HCT116 (cell line): ENCODE measurements at regions not wholly inside any gene's neighbourhood (a gene's known extent, or its start where the extent isn't known, plus 50 kb on each side); places are given as distances from the start of the nearest gene placed in this dataset.

Source experiments
- ATAC-seq: fragments of 200-7000 bp; cut with Tn5 transposase; 2 replicates; pipeline ENCODE4 v1.9.1; 2020; ENCODE audit warnings: mild to moderate bottlenecking, moderate library complexity
- BruUV-seq: library from RNA; stranded (reverse); fragments of 400-500 nt; replicated peaks from 2 replicates; lab custom pipeline; 2021; lab: Mats Ljungman, UMichigan
- CTCF ChIA-PET: fragments of 300-600 bp; sonication (Branson Sonifier 250); formaldehyde crosslinking; loops from one replicate; lab custom pipeline; 2021; ENCODE audit warnings: antibody characterized with exemption; lab: Charles Lee
- POLR2A ChIA-PET: fragments of 300-600, 350-600 bp; sonication (Branson Sonifier 250); formaldehyde crosslinking; loops from one replicate; lab custom pipeline; 2021; ENCODE audit warnings: antibody characterized with exemption; lab: Charles Lee
- RAD21 ChIA-PET, 2 experiments: fragments of 300-600 bp; sonication (Branson Sonifier 250); formaldehyde crosslinking; loops; one replicate each; lab custom pipeline; 2023; ENCODE audit warnings: low total read pairs in 2 of 2; ENCODE audit not compliant: uncharacterized antibody in 2 of 2, unreplicated experiment in 2 of 2, low non-redundant PET in 1 of 2; lab: Charles Lee
- DNase-seq: peaks from one replicate; pipeline ENCODE4 v3.0.0-alpha.2; 2010; ENCODE audit warnings: low read depth, low spot score
- H2AFZ ChIP-seq: fragments of 200-600 bp; shearing (Covaris generic), sonication (generic); 2 replicates; pipeline ENCODE4 v1.6.1; 2017; ENCODE audit warnings: low read depth, mixed run types, mixed read lengths, antibody characterized with exemption, low read length; ENCODE audit not compliant: poor library complexity, severe bottlenecking
- H3K27ac ChIP-seq: 2 replicates; pipeline ENCODE4 v1.5.1; 2012; ENCODE audit warnings: low read depth, low read length
- H3K27me3 ChIP-seq: fragments of 200-600 bp; sonication (generic); 2 replicates; pipeline ENCODE4 v1.6.1; 2016; ENCODE audit warnings: mixed run types, low read length, mixed read lengths; ENCODE audit not compliant: insufficient read depth
- H3K36me3 ChIP-seq, 2 experiments: fragments of 200-500 bp in 1 of 2; fragments of 200-600 bp in 1 of 2; sonication (Bioruptor generic) in 1 of 2; sonication (generic) in 1 of 2; 2 replicates each; pipeline versions ENCODE4 v1.5.1 to v1.6.1; 2014 to 2016; ENCODE audit warnings: low read length in 2 of 2, inconsistent platforms in 1 of 2, mixed read lengths in 1 of 2, mixed run types in 1 of 2; ENCODE audit not compliant: insufficient read depth in 2 of 2, control insufficient read depth in 1 of 2
- H3K4me1 ChIP-seq, 2 experiments: fragments of 200-600 bp in 1 of 2; sonication (generic) in 1 of 2; 2 replicates each; pipeline versions ENCODE4 v1.5.1 to v1.6.1; 2012 to 2017; ENCODE audit warnings: low read length in 2 of 2, inconsistent platforms in 1 of 2, mild to moderate bottlenecking in 1 of 2, mixed read lengths in 1 of 2, mixed run types in 1 of 2, moderate library complexity in 1 of 2; ENCODE audit not compliant: insufficient read depth in 2 of 2, control insufficient read depth in 1 of 2
- H3K4me2 ChIP-seq: fragments of 200-600 bp; sonication (generic); 2 replicates; pipeline ENCODE4 v1.6.1; 2017; ENCODE audit warnings: mixed run types, low read length, mixed read lengths
- H3K4me3 ChIP-seq, 2 experiments: fragments of 200-600 bp in 1 of 2; sonication (generic) in 1 of 2; replicated peaks in 1 of 2; 2 replicates each; pipeline ENCODE4 v1.5.1; 2011 to 2016; ENCODE audit warnings: low read length in 2 of 2, control low read depth in 1 of 2, low read depth in 1 of 2, mild to moderate bottlenecking in 1 of 2, mixed read lengths in 1 of 2, mixed run types in 1 of 2
- H3K79me2 ChIP-seq: fragments of 200-600 bp; sonication (generic); 2 replicates; pipeline ENCODE4 v1.6.1; 2017; ENCODE audit warnings: mild to moderate bottlenecking, mixed run types, low read length, moderate library complexity, mixed read lengths; ENCODE audit not compliant: insufficient read depth
- H3K9ac ChIP-seq: fragments of 200-600 bp; sonication (generic); 2 replicates; pipeline ENCODE4 v1.6.1; 2016; ENCODE audit warnings: low read length, mixed read lengths
- H3K9me2 ChIP-seq: fragments of 200-600 bp; sonication (generic), shearing (Covaris generic); 2 replicates; pipeline ENCODE4 v1.6.1; 2017; ENCODE audit warnings: mixed run types, mild to moderate bottlenecking, moderate library complexity; ENCODE audit not compliant: insufficient read depth
- H3K9me3 ChIP-seq, 2 experiments: fragments of 200-500 bp in 1 of 2; fragments of 200-600 bp in 1 of 2; sonication (Bioruptor generic) in 1 of 2; sonication (generic) in 1 of 2; 2 replicates each; pipeline ENCODE4 v1.6.1; 2014 to 2017; ENCODE audit warnings: low read length in 2 of 2, mixed read lengths in 2 of 2, inconsistent platforms in 1 of 2, low read depth in 1 of 2, mild to moderate bottlenecking in 1 of 2, mixed run types in 1 of 2, moderate library complexity in 1 of 2; ENCODE audit not compliant: control insufficient read depth in 1 of 2, insufficient read depth in 1 of 2
- H4K20me1 ChIP-seq: fragments of 200-600 bp; sonication (generic), shearing (Covaris generic); 2 replicates; pipeline ENCODE4 v1.6.1; 2017; ENCODE audit warnings: mixed run types, mild to moderate bottlenecking, moderate library complexity; ENCODE audit not compliant: insufficient read depth
- CBX3 ChIP-seq: IDR thresholded peaks from 2 replicates; pipeline ENCODE4 v1.6.1; 2012; ENCODE audit warnings: low read depth
- CEBPB ChIP-seq: IDR thresholded peaks from 2 replicates; pipeline ENCODE4 v1.6.1; 2012; ENCODE audit warnings: low read depth
- CTCF ChIP-seq, 3 experiments: fragments of 200-600 bp in 1 of 3; sonication (generic) in 1 of 3; IDR thresholded peaks in 2 of 3; conservative IDR thresholded peaks in 1 of 3; 2 replicates each; pipeline ENCODE4 v1.5.1; 2012 to 2017; ENCODE audit warnings: low read depth in 2 of 3, low read length in 2 of 3, antibody characterized with exemption in 1 of 3, borderline replicate concordance in 1 of 3, control low read depth in 1 of 3, mild to moderate bottlenecking in 1 of 3, mixed read lengths in 1 of 3, mixed run types in 1 of 3, moderate library complexity in 1 of 3; ENCODE audit not compliant: insufficient read depth in 1 of 3
- EZH2 ChIP-seq: fragments of 200-600 bp; sonication (generic); IDR thresholded peaks from 2 replicates; pipeline ENCODE4 v1.6.1; 2017; ENCODE audit warnings: antibody characterized with exemption, mixed run types
- JUND ChIP-seq: IDR thresholded peaks from 2 replicates; pipeline ENCODE4 v1.6.1; 2012
- POLR2A ChIP-seq: IDR thresholded peaks from 2 replicates; pipeline ENCODE4 v1.7.0; 2011; ENCODE audit warnings: borderline replicate concordance; ENCODE audit not compliant: insufficient read depth, insufficient read length; ENCODE audit errors: extremely low read depth
- POLR2AphosphoS5 ChIP-seq: IDR thresholded peaks from 2 replicates; pipeline ENCODE4 v1.6.1; 2011; ENCODE audit warnings: mild to moderate bottlenecking, low read depth, low read length, moderate library complexity
- SP1 ChIP-seq: IDR thresholded peaks from 2 replicates; pipeline ENCODE4 v1.6.1; 2012; ENCODE audit warnings: low read depth
- ZBTB33 ChIP-seq: IDR thresholded peaks from 2 replicates; pipeline ENCODE4 v1.6.1; 2011; ENCODE audit warnings: mild to moderate bottlenecking, low read length, moderate library complexity; ENCODE audit not compliant: insufficient replicate concordance; ENCODE audit errors: extremely low read depth
- intact Hi-C: fragments of 100-400 bp; cut with micrococcal nuclease; formaldehyde crosslinking; loops from 2 replicates; pipeline ENCODE4 v1.10.0; 2022

- TF ChIP-seq CTCF (IDR thresholded peaks at IDR 0.05 in 2 of 3, conservative IDR thresholded peaks at IDR 0.05 in 1 of 3; ENCODE audit: borderline replicate concordance in 1 of 3, insufficient read depth in 1 of 3, low read depth in 2 of 3, low read length in 2 of 3) (no peak), CBX3 (no peak)
- TF ChIP-seq, all 23 proteins: peak for 0
These were observed 1209.4 kb downstream of the ROBO2 start (continued) for GRCh38 chr3:78249294-78249693.

- Histone ChIP-seq H4K20me1 (no peaks in the 10 kb centered on the region), H3K9me3 (peaks cover 4 to 23% of the 10 kb centered on the region in 2 experiments; a peak in 3 of 4 replicates), H3K27ac (no peak overlapping the region), H3K4me2 (no peak overlapping the region), H3K4me1 (no peaks in the 10 kb centered on the region), H3K79me2 (no peaks in the 10 kb centered on the region), H3K36me3 (no peaks in the 10 kb centered on the region), H3K27me3 (no peaks in the 10 kb centered on the region), H2AFZ (no peak overlapping the region), H3K4me3 (no peak overlapping the region), H3K9me2 (no peaks in the 10 kb centered on the region), H3K9ac (no peak overlapping the region)
- ChIA-PET POLR2A (no interaction called here), RAD21 (no interaction called here), CTCF (no interaction called here)
- intact Hi-C loops: no loop called here
- BruUV-seq: no TSS peak
- no peak for DNase-seq
- no peak for ATAC-seq
- TF ChIP-seq POLR2AphosphoS5: no peak
- no peak for TF ChIP-seq JUND
- no peak for TF ChIP-seq ZBTB33
- no peak for TF ChIP-seq SP1
- no peak for TF ChIP-seq POLR2A
- no peak for TF ChIP-seq EZH2
- TF ChIP-seq CEBPB: no peak
These were observed 1214.0 kb downstream of the ROBO2 start for GRCh38 chr3:78253860-78254259.
